ENCODE measurements at regions not wholly inside any gene's neighbourhood (a gene's known extent, or its start where the extent isn't known, plus 50 kb on each side); places are given as distances from the start of the nearest gene placed in this dataset.

DNA sequence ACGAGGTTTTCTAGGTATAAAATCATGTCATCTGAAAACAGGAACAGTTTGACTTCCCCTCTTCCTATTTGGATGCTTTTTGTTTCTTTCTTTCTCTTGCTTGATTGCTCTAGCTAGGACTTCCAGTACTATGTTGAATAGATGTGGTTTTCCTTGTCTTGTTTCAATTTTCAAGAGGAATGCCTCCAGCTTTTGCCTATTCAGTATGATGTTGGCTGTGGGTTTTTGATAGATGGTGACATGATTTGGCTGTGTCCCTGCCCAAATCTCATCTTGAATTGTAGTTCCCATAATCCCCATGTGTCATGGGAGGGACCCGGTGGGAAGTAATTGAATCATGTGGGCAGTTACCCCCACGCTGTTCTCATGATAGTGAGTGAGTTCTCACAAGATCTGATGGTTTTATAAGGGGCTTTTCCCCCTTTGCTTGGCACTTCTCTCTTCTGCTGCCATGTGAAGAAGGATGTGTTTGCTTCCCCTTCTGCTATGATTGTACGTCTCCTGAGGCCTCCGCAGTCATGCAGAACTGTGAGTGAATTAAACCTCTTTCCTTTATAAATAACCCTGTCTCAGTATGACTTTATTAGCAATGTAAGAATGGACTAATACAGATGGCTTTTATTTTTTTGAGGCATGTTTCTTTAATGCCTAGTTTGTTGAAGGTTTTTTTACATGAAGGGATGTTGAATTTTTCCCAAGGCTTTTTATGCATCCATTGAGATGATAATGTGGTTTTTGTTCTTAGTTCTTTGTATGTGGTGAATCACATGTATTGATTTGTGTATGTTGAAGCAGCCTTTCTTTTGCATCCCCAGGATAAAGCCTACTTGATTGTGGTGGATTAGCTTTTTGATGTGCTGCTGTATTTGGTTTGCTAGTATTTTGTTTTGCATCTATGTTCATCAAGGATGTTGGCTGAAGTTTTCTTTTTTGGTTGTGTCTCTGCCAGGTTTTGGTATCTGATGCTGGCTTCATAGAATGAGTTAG, 239.1 kb downstream of the THBS2 start:
- no peak for DNase-seq (ENCODE audit: low spot score)
- in situ Hi-C loops (cut with MboI; ENCODE audit: low pct_unique_long_range_greater_than_20kb, low sequenced_read_pairs, unreplicated experiment): no loop called here
- TF ChIP-seq, protein P1, sequence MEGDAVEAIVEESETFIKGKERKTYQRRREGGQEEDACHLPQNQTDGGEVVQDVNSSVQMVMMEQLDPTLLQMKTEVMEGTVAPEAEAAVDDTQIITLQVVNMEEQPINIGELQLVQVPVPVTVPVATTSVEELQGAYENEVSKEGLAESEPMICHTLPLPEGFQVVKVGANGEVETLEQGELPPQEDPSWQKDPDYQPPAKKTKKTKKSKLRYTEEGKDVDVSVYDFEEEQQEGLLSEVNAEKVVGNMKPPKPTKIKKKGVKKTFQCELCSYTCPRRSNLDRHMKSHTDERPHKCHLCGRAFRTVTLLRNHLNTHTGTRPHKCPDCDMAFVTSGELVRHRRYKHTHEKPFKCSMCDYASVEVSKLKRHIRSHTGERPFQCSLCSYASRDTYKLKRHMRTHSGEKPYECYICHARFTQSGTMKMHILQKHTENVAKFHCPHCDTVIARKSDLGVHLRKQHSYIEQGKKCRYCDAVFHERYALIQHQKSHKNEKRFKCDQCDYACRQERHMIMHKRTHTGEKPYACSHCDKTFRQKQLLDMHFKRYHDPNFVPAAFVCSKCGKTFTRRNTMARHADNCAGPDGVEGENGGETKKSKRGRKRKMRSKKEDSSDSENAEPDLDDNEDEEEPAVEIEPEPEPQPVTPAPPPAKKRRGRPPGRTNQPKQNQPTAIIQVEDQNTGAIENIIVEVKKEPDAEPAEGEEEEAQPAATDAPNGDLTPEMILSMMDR (IDR thresholded peaks at IDR 0.05; ENCODE audit: extremely low read depth, insufficient read depth, missing control alignments): no peak

DNA sequence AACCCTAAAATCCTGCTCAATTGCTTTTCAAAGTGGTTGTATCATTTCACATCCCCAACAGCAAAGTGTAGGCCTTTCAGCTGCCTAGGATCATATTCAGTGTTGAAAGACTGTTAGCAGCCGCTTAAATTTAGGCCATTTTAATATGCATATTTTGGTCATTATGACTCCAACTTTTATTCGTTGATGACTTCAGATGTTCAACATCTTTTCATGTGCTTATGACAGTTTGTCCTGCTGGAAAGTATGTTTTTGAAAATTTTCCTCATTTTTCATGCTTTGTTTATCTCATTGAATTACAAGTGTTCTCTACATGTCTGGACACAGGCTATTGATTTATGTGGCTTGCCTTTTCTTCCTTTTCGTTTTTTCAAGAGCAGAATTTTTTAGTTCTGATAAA, 244.0 kb downstream of the THBS2 start:
- in situ Hi-C loops (cut with MboI; ENCODE audit: low pct_unique_long_range_greater_than_20kb, low sequenced_read_pairs, unreplicated experiment): no loop called here
- TF ChIP-seq, protein P1 (IDR thresholded peaks at IDR 0.05; ENCODE audit: extremely low read depth, insufficient read depth, missing control alignments): no peak
- DNase-seq (ENCODE audit: low spot score): no peak

DNA sequence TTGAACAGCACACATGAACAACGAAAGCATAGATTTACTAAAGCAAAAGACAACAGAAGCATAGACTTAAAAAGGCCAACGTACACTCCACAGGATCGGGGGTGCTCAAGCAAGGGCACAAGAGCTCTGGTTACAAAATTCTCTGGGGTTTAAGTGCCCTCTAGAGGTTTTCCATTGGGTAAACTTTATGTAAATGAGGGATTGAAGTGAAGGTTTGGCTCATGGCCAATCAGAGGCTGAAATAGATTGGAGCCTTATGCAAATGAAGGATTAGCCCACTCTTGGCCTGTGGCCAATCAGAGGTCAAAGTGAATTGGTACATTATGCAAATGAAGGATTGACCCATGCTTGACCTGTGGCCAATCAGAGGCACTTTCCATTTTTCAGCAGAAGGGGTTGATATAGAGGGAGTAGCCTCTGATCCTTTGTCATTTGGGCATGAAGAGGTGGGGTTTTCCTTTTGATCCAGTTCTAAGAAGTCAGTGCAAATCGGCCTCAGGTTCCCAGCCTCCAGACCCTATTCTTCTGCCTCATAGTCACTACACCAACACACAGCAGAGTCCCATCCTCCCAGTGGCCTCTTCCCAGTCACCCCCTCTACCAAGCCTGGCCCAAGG, 244.9 kb downstream of the THBS2 start:
- TF ChIP-seq, protein P1 (IDR thresholded peaks at IDR 0.05; ENCODE audit: extremely low read depth, insufficient read depth, missing control alignments): no peak
- DNase-seq (ENCODE audit: low spot score): no peak
- in situ Hi-C loops (cut with MboI; ENCODE audit: low pct_unique_long_range_greater_than_20kb, low sequenced_read_pairs, unreplicated experiment): no loop called here

DNA sequence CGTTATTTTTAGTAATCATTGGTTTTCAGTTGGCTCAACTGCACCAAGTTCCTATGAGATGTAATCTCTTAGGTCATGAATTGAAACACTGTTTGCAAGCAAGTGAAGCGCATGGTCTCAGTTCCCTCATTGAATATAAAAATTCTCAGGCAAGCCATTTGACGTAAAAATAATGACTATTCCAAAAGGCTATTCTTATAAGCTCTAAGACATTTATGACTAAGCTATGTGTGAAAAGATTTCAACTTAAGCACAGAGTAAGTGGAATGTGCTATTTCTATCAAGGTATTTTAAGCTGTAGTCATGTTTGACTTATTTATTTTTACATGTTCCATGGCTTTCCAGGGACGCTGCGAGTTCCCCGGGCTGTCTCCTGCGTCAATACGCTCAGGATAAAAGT, 248.5 kb downstream of the THBS2 start:
- DNase-seq (ENCODE audit: low spot score): no peak
- in situ Hi-C loops (cut with MboI; ENCODE audit: low pct_unique_long_range_greater_than_20kb, low sequenced_read_pairs, unreplicated experiment): no loop called here
- TF ChIP-seq, protein P1 (IDR thresholded peaks at IDR 0.05; ENCODE audit: extremely low read depth, insufficient read depth, missing control alignments): no peak

DNA sequence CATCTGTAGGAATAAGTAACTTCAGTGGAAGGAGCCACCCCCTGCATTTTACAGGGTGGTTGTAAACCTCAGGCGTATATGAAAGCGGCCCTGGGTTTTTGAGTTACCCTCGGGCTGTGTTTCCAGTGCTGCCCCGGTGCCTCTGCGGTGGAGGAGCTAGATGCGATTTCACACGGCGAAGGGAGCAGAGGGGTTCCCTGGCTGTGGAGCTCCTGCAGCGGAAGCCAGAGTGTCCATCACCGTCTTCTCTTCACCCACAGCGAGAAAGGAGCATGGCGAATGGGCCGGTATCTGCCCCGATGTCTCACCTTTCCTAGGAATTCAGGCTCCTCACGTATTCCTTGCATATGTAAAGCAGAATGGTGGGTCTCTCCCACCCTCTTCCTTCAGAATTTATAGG, 253.6 kb downstream of the THBS2 start:
- DNase-seq (ENCODE audit: low spot score): no peak
- in situ Hi-C loops (cut with MboI; ENCODE audit: low pct_unique_long_range_greater_than_20kb, low sequenced_read_pairs, unreplicated experiment): no loop called here

DNA sequence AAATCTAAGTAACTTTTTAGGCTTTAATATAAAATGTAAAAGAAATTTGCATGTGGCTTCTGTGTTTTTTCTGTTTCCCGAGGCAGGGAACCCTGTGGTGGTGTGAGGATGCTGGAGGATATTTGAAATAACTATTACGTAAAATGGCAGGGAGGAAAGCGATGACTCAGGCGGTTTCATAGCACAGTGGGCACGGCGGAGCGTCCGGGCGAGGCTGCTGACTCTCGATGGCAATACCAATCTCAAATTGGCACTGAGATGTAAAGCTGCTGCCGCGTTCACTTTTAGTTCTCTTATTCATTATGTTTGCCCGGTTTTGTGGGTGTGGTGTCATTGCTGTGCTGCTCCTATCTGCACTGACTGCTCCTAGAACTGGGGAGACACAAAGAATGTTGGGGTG, 254.3 kb downstream of the THBS2 start:
- TF ChIP-seq, protein P1 (IDR thresholded peaks at IDR 0.05; ENCODE audit: extremely low read depth, insufficient read depth, missing control alignments): no peak
- in situ Hi-C loops (cut with MboI; ENCODE audit: low pct_unique_long_range_greater_than_20kb, low sequenced_read_pairs, unreplicated experiment): no loop called here
- DNase-seq (ENCODE audit: low spot score): no peak

More for the DNA sequence above, 253.6 kb downstream of the THBS2 start:
- TF ChIP-seq, protein P1 (IDR thresholded peaks at IDR 0.05; ENCODE audit: extremely low read depth, insufficient read depth, missing control alignments): no peak
